ENCODE measurements at regions not wholly inside any gene's neighbourhood (a gene's known extent, or its start where the extent isn't known, plus 50 kb on each side); places are given as distances from the start of the nearest gene placed in this dataset.

DNA sequence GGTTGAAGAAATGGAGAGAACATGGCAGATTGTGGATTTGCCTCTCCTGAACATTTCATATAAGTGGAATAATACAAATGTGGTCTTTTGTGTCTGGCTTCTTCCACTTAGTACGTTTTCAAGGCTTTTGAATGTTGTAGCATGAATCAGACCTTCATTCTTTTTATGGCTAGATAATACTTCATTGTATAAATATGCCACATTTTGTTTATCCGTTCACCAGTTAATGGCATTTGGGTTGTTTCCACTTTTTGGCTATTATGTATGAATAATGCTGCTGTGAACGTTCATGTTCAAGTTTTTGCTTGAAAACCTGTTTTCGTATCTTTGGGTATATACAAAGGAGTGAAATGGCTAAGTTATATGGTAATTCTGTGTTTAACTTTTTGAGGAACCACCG is 130.4 kb downstream of the TANC2 start:
- no peaks in the 10 kb centered on the region for H3K4me1 Mint-ChIP-seq (ENCODE audit: low read depth)
- ATAC-seq: no peak
- DNase-seq: no peak
- TF ChIP-seq, protein P1, sequence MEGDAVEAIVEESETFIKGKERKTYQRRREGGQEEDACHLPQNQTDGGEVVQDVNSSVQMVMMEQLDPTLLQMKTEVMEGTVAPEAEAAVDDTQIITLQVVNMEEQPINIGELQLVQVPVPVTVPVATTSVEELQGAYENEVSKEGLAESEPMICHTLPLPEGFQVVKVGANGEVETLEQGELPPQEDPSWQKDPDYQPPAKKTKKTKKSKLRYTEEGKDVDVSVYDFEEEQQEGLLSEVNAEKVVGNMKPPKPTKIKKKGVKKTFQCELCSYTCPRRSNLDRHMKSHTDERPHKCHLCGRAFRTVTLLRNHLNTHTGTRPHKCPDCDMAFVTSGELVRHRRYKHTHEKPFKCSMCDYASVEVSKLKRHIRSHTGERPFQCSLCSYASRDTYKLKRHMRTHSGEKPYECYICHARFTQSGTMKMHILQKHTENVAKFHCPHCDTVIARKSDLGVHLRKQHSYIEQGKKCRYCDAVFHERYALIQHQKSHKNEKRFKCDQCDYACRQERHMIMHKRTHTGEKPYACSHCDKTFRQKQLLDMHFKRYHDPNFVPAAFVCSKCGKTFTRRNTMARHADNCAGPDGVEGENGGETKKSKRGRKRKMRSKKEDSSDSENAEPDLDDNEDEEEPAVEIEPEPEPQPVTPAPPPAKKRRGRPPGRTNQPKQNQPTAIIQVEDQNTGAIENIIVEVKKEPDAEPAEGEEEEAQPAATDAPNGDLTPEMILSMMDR (IDR thresholded peaks at IDR 0.05): no peak
- no peak overlapping the region for H3K4me3 Mint-ChIP-seq
- H3K27ac Mint-ChIP-seq: no peak overlapping the region
- POLR2A ChIA-PET: no interaction called here
- H3K36me3 Mint-ChIP-seq (ENCODE audit: low read depth): no peaks in the 10 kb centered on the region
- CTCF ChIA-PET: no interaction called here
- intact Hi-C loops (cut with micrococcal nuclease): no loop called here
- no peaks in the 10 kb centered on the region for H3K9me3 Mint-ChIP-seq
- H3K27me3 Mint-ChIP-seq: no peaks in the 10 kb centered on the region

DNA sequence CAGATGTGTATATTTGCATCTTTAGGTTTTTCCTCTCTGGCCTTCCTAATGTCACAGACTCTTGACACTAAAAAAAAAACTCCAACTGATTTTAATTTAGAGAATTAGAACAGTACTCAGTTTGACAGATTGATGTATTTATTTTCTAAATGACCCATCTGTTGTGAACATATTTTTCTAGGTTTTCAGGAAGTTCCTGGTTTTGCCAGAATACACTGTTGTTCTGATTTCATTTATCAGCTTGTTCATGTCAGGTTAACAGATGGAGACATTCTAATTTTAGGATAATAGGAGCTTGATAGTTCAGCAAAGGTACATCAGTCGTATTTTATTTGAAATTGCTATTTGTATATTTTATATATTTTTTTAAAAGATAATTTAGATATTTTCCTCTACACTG is 133.4 kb downstream of the TANC2 start:
- H3K27me3 Mint-ChIP-seq: no peaks in the 10 kb centered on the region
- H3K4me1 Mint-ChIP-seq (ENCODE audit: low read depth): no peaks in the 10 kb centered on the region
- no peak overlapping the region for H3K4me3 Mint-ChIP-seq
- CTCF ChIA-PET: no interaction called here
- DNase-seq (no peak), ATAC-seq (no peak)
- H3K9me3 Mint-ChIP-seq: no peaks in the 10 kb centered on the region
- TF ChIP-seq, protein P1 (IDR thresholded peaks at IDR 0.05): no peak
- intact Hi-C loops (cut with micrococcal nuclease): no loop called here
- no peaks in the 10 kb centered on the region for H3K36me3 Mint-ChIP-seq (ENCODE audit: low read depth)
- POLR2A ChIA-PET: no interaction called here
- no peak overlapping the region for H3K27ac Mint-ChIP-seq

DNA sequence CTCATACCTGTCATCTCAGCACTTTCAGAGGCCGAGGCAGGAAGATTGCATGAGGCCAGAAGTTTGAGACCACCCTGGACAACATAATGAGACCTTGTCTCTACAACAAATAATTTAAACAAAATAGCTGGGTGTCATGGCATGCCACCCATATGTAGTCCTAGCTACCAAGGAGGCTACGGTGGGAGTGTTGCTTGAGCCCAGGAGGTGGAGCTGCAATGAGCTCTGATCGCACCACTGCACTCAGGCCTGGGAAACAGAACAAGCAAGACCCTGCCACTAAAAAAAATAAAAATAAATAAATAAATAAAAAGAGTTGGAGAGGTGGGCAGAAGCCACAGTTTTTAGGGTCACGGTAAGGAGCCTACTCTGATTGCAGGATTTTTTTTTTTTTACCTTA is 136.0 kb downstream of the TANC2 start:
- Mint-ChIP-seq H3K27me3 (no peaks in the 10 kb centered on the region), H3K4me1 (ENCODE audit: low read depth) (no peaks in the 10 kb centered on the region), H3K36me3 (ENCODE audit: low read depth) (no peaks in the 10 kb centered on the region), H3K9me3 (no peaks in the 10 kb centered on the region), H3K4me3 (no peak overlapping the region), H3K27ac (no peak overlapping the region)
- TF ChIP-seq, protein P1 (IDR thresholded peaks at IDR 0.05): no peak
- ATAC-seq (no peak), DNase-seq (no peak)
- CTCF ChIA-PET: no interaction called here
- intact Hi-C loops (cut with micrococcal nuclease): no loop called here
- POLR2A ChIA-PET: no interaction called here

DNA sequence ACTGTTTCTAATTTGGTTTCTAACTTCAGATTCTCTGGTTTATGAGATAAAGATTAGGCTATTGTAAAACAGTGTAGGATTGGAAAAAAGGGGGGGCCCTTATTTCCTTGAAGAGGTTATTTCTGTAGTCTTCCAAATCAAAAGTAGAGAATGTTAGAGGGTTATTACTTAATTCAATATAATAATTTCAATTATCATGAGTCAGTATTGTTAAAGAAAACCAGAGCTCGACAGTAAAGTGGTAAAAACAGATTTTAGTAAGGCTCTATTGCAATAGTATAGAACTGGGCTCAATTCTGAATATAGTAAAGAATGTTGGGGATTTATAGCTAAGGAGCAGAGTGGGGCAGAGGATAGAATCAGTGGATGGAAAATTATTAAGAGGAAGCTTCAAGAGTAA is 140.0 kb downstream of the TANC2 start:
- Mint-ChIP-seq H3K9me3 (no peaks in the 10 kb centered on the region), H3K36me3 (ENCODE audit: low read depth) (no peaks in the 10 kb centered on the region), H3K4me1 (ENCODE audit: low read depth) (no peaks in the 10 kb centered on the region), H3K27ac (no peak overlapping the region), H3K27me3 (no peaks in the 10 kb centered on the region), H3K4me3 (no peak overlapping the region)
- intact Hi-C loops (cut with micrococcal nuclease): no loop called here
- TF ChIP-seq, protein P1 (IDR thresholded peaks at IDR 0.05): no peak
- DNase-seq (no peak), ATAC-seq (no peak)
- ChIA-PET CTCF (interaction anchor here (0.6 to 1.7 kb wide), 2 partner anchors 300 to 551 kb away, joined by 3 read pairs; no protein-coding TSS in a partner anchor), POLR2A (no interaction called here)

DNA sequence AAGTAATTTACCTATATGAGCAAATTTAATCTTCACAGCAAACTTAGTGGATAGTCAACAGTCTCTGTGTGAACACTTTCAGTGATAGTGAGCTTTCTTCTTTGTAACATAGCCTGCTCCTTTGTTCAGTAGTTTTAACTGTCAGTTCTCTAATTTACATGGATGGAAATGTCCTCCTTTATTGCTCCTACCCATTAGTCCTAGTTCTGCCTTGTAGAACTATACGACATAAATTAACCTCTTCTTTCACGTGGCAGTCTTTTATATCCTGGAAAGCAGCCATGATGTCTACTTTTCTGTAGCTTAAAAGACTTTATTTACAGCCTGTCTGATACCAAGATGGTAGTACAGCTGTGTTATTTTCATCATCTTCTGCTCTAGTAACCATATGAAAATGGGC is 143.6 kb downstream of the TANC2 start:
- CTCF ChIA-PET: no interaction called here
- Mint-ChIP-seq H3K4me3 (no peak overlapping the region), H3K9me3 (no peaks in the 10 kb centered on the region), H3K36me3 (ENCODE audit: low read depth) (no peaks in the 10 kb centered on the region), H3K27ac (no peak overlapping the region), H3K4me1 (ENCODE audit: low read depth) (no peaks in the 10 kb centered on the region), H3K27me3 (no peaks in the 10 kb centered on the region)
- POLR2A ChIA-PET: interaction anchor here (1.0 kb wide), 1 partner anchor 152 kb away, joined by 3 read pairs; no protein-coding TSS in a partner anchor
- no peak for ATAC-seq
- no peak for DNase-seq
- intact Hi-C loops (cut with micrococcal nuclease): no loop called here
- TF ChIP-seq, protein P1 (IDR thresholded peaks at IDR 0.05): no peak

All from activated CD8-positive, alpha-beta T cell treated with anti-CD3 and anti-CD28 coated beads for 36 hours (primary cell).